ENCODE measurements at regions not wholly inside any gene's neighbourhood (a gene's known extent, or its start where the extent isn't known, plus 50 kb on each side); places are given as distances from the start of the nearest gene placed in this dataset.

GRCh38 chr1:232473900-232474299 is 156.0 kb downstream of the SIPA1L2 start:
- in situ Hi-C loops (cut with HindIII; ENCODE audit: low pct_unique_long_range_greater_than_20kb, low sequenced_read_pairs) (no loop called here), intact Hi-C loops (cut with micrococcal nuclease; ENCODE audit: unreplicated experiment) (no loop called here)
- POLR2A ChIA-PET = no interaction called here
- Histone ChIP-seq H3K27me3 (ENCODE audit: control insufficient read depth, insufficient read depth, low read length) (no peaks in the 10 kb centered on the region), H3K9me3 (ENCODE audit: control insufficient read depth, insufficient read depth, low read depth, low read length) (no peaks in the 10 kb centered on the region), H3K4me3 (ENCODE audit: low read depth in 2 of 2, low read length in 2 of 2) (no peak overlapping the region), H3K36me3 (ENCODE audit: control insufficient read depth, insufficient read depth, low read length) (no peaks in the 10 kb centered on the region), H3K27ac (ENCODE audit: low read length) (no peak overlapping the region), H3K4me1 (ENCODE audit: control insufficient read depth, insufficient read depth, low read length) (no peaks in the 10 kb centered on the region)
- TF ChIP-seq, protein P1, sequence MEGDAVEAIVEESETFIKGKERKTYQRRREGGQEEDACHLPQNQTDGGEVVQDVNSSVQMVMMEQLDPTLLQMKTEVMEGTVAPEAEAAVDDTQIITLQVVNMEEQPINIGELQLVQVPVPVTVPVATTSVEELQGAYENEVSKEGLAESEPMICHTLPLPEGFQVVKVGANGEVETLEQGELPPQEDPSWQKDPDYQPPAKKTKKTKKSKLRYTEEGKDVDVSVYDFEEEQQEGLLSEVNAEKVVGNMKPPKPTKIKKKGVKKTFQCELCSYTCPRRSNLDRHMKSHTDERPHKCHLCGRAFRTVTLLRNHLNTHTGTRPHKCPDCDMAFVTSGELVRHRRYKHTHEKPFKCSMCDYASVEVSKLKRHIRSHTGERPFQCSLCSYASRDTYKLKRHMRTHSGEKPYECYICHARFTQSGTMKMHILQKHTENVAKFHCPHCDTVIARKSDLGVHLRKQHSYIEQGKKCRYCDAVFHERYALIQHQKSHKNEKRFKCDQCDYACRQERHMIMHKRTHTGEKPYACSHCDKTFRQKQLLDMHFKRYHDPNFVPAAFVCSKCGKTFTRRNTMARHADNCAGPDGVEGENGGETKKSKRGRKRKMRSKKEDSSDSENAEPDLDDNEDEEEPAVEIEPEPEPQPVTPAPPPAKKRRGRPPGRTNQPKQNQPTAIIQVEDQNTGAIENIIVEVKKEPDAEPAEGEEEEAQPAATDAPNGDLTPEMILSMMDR (IDR thresholded peaks at IDR 0.05) = no peak
- TF ChIP-seq, protein P2, sequence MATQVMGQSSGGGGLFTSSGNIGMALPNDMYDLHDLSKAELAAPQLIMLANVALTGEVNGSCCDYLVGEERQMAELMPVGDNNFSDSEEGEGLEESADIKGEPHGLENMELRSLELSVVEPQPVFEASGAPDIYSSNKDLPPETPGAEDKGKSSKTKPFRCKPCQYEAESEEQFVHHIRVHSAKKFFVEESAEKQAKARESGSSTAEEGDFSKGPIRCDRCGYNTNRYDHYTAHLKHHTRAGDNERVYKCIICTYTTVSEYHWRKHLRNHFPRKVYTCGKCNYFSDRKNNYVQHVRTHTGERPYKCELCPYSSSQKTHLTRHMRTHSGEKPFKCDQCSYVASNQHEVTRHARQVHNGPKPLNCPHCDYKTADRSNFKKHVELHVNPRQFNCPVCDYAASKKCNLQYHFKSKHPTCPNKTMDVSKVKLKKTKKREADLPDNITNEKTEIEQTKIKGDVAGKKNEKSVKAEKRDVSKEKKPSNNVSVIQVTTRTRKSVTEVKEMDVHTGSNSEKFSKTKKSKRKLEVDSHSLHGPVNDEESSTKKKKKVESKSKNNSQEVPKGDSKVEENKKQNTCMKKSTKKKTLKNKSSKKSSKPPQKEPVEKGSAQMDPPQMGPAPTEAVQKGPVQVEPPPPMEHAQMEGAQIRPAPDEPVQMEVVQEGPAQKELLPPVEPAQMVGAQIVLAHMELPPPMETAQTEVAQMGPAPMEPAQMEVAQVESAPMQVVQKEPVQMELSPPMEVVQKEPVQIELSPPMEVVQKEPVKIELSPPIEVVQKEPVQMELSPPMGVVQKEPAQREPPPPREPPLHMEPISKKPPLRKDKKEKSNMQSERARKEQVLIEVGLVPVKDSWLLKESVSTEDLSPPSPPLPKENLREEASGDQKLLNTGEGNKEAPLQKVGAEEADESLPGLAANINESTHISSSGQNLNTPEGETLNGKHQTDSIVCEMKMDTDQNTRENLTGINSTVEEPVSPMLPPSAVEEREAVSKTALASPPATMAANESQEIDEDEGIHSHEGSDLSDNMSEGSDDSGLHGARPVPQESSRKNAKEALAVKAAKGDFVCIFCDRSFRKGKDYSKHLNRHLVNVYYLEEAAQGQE (IDR thresholded peaks at IDR 0.05; ENCODE audit: insufficient read depth in 1 of 2, low read depth in 2 of 2, low read length in 1 of 2) = no peak
- TF ChIP-seq TCF7L2 (IDR thresholded peaks at IDR 0.05; ENCODE audit: low read depth, low read length) (no peak), POLR2AphosphoS5 (IDR thresholded peaks at IDR 0.05; ENCODE audit: low read depth, low read length) (no peak), SIN3A (IDR thresholded peaks at IDR 0.05; ENCODE audit: borderline replicate concordance, insufficient read depth, low read depth, low read length) (no peak)
- ATAC-seq = no peak
- DNase-seq (ENCODE audit: low read depth, low spot score) = no peak
- no TSS peak for BruUV-seq (replicated peaks)
- CTCF ChIA-PET = no interaction called here

- Histone ChIP-seq H3K36me3 (ENCODE audit: control insufficient read depth, insufficient read depth, low read length) (no peaks in the 10 kb centered on the region), H3K27me3 (ENCODE audit: control insufficient read depth, insufficient read depth, low read length) (no peaks in the 10 kb centered on the region), H3K27ac (ENCODE audit: low read length) (no peak overlapping the region), H3K4me3 (ENCODE audit: low read depth in 2 of 2, low read length in 2 of 2) (no peak overlapping the region), H3K9me3 (ENCODE audit: control insufficient read depth, insufficient read depth, low read depth, low read length) (no peaks in the 10 kb centered on the region), H3K4me1 (ENCODE audit: control insufficient read depth, insufficient read depth, low read length) (no peaks in the 10 kb centered on the region)
- DNase-seq (ENCODE audit: low read depth, low spot score) = no peak
- CTCF ChIA-PET = no interaction called here
- intact Hi-C loops (cut with micrococcal nuclease; ENCODE audit: unreplicated experiment) (no loop called here), in situ Hi-C loops (cut with HindIII; ENCODE audit: low pct_unique_long_range_greater_than_20kb, low sequenced_read_pairs) (no loop called here)
- POLR2A ChIA-PET = no interaction called here
- ATAC-seq = no peak
- BruUV-seq (replicated peaks) = no TSS peak
- TF ChIP-seq TCF7L2 (IDR thresholded peaks at IDR 0.05; ENCODE audit: low read depth, low read length) = no peak
- TF ChIP-seq, protein P2 (IDR thresholded peaks at IDR 0.05; ENCODE audit: insufficient read depth in 1 of 2, low read depth in 2 of 2, low read length in 1 of 2) = no peak
- TF ChIP-seq, protein P1 (IDR thresholded peaks at IDR 0.05) = no peak
Measured at GRCh38 chr1:232473324-232473723, 156.6 kb downstream of the SIPA1L2 start.
